Muscle of leg (tissue), 3 donors: ENCODE measurements at regions not wholly inside any gene's neighbourhood (a gene's known extent, or its start where the extent isn't known, plus 50 kb on each side); places are given as distances from the start of the nearest gene placed in this dataset.
"Not testable (repeated sequence)": the region's sequence is repeated elsewhere in the genome, so short reads cannot be mapped to it uniquely, and the experiment has no call there.

Experiments
- DNase-seq: peaks from one replicate; pipeline ENCODE4 v3.0.0; 2013
- H3K27ac ChIP-seq: one replicate; pipeline ENCODE4 v1.5.1; 2013; ENCODE audit warnings: mild to moderate bottlenecking, low read length, control low read depth
- H3K27me3 ChIP-seq: one replicate; pipeline ENCODE4 v1.6.1; 2013; ENCODE audit warnings: low read length; ENCODE audit not compliant: control insufficient read depth, insufficient read depth
- H3K36me3 ChIP-seq: one replicate; pipeline ENCODE4 v1.6.1; 2013; ENCODE audit warnings: low read length; ENCODE audit not compliant: control insufficient read depth, insufficient read depth
- H3K4me1 ChIP-seq: one replicate; pipeline ENCODE4 v1.6.1; 2013; ENCODE audit warnings: low read length; ENCODE audit not compliant: control insufficient read depth, insufficient read depth
- H3K4me3 ChIP-seq: one replicate; pipeline ENCODE4 v1.5.1; 2013; ENCODE audit warnings: low read length, control low read depth
- H3K9me3 ChIP-seq: replicated peaks from 2 replicates; pipeline ENCODE4 v1.6.1; 2013; ENCODE audit warnings: low read depth, low read length; ENCODE audit not compliant: control insufficient read depth
- WGBS: methylation state at CpG from one replicate; pipeline ENCODE4 v1.1.5; 2013; ENCODE audit warnings: missing lambda C conversion rate; ENCODE audit not compliant: insufficient coverage; 5-methylcytosine and 5-hydroxymethylcytosine counted together

DNA sequence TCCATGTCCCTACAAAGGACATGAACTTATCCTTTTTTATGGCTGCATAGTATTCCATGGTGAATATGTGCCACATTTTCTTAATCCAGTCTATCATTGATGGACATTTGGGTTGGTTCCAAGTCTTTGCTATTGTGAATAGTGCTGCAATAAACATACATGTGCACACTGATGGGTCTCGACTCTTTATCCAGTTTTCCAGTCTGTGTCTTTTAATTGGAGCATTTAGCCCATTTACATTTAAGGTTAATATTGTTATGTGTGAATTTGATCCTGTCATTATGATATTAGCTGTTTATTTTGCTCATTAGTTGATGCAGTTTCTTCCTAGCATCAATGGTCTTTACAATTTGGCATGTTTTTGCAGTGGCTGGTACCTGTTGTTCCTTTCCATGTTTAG is 272.0 kb upstream of the NAALADL2 start:
- no CpG with 5 or more reads among the region's 1 CpG for WGBS
- H3K36me3 ChIP-seq, H3K4me3 ChIP-seq, H3K27ac ChIP-seq, DNase-seq, H3K4me1 ChIP-seq, H3K27me3 ChIP-seq, H3K9me3 ChIP-seq: not testable (repeated sequence)

- Histone ChIP-seq H3K4me1 (no peaks in the 10 kb centered on the region), H3K4me3 (no peak overlapping the region), H3K36me3 (no peaks in the 10 kb centered on the region), H3K9me3 (no peaks in the 10 kb centered on the region), H3K27me3 (no peaks in the 10 kb centered on the region), H3K27ac (no peak overlapping the region)
- WGBS = no CpG with 5 or more reads among the region's 2 CpGs
- DNase-seq = no peak
Measured at GRCh38 chr3:174596447-174596982, 262.6 kb upstream of the NAALADL2 start.

DNA sequence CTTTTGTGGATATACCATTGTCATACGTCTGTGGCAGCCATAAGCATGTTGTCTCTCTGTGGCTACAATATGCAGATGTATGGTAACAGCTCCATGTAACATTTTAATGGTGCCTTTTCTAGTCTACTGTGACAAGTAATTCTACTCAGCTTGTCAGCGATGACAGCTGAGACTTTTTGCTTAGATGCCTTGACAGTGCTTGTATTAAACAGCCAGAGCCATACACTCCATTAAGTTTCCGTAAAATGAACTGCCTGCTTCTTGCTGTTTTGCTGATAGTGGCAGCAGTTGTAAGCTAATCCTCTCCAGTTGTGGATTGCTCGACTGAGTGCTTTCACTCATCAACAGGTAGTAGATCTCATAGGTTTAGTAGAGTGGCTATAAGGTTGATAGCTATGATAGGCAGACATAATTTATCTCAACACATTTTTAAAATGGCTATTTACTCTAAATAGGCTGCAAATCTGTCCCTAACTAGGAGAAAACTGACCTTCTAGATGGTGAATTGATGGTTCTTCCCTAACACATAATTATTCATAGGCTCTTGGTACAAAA is 260.2 kb upstream of the NAALADL2 start:
- Histone ChIP-seq H3K9me3 (no peaks in the 10 kb centered on the region), H3K4me1 (no peaks in the 10 kb centered on the region), H3K27ac (no peak overlapping the region), H3K27me3 (no peaks in the 10 kb centered on the region), H3K4me3 (no peak overlapping the region), H3K36me3 (no peaks in the 10 kb centered on the region)
- no CpG with 5 or more reads among the region's 4 CpGs for WGBS
- DNase-seq = peak; percentile 3

GRCh38 chr3:174613173-174613572 is 246.0 kb upstream of the NAALADL2 start:
- WGBS = 100% methylated on average over 1 of the region's 1 CpG
- no peaks in the 10 kb centered on the region for H3K9me3 ChIP-seq
- no peaks in the 10 kb centered on the region for H3K4me1 ChIP-seq
- no peak for DNase-seq
- no peaks in the 10 kb centered on the region for H3K27me3 ChIP-seq
- H3K27ac ChIP-seq = no peak overlapping the region
- H3K4me3 ChIP-seq = no peak overlapping the region
- H3K36me3 ChIP-seq = no peaks in the 10 kb centered on the region

GRCh38 chr3:174614036-174614435 is 245.1 kb upstream of the NAALADL2 start:
- Histone ChIP-seq H3K4me1 (no peaks in the 10 kb centered on the region), H3K27ac (no peak overlapping the region), H3K27me3 (no peaks in the 10 kb centered on the region), H3K4me3 (no peak overlapping the region), H3K36me3 (no peaks in the 10 kb centered on the region), H3K9me3 (no peaks in the 10 kb centered on the region)
- WGBS = 40% methylated on average over 1 of the region's 2 CpGs
- DNase-seq = peak; percentile 51

DNA sequence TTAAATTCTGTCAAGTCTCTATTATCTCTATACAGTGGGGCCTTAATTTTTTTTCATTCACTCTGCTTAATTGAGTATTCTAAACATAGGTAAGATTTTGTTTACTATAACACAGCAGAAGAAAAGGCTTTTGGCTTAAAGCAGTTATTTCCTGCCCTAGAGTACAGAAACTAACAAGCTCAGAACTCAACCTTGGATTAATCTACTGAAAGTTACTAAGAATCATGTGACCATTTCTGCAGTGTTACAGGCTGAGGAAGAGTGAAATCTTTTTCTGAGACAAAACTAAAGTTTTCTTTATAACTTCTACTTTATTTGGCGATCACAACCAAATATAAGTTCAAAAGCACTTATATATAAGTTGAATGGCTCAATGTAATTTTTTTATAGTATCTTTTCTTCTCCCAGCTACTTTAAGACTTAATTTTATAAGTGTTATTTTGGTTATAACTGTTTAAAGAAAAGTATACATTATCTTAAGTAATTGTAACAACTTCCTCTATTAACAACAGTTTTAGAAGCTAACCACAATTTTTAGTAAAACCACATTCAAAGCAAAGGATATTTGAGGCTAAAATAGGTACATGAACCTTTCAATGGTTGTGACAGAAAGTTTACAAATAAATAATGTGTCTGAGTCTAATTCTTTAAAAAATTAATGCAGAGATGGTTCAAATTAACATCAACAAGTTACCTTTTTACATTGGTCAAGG is 240.6 kb upstream of the NAALADL2 start:
- WGBS = no CpG with 5 or more reads among the region's 1 CpG
- DNase-seq = peak; percentile 14
- no peak overlapping the region for H3K27ac ChIP-seq

GRCh38 chr3:174619239-174619638 is 239.9 kb upstream of the NAALADL2 start:
- H3K27me3 ChIP-seq = no peaks in the 10 kb centered on the region
- H3K36me3 ChIP-seq = no peaks in the 10 kb centered on the region
- H3K9me3 ChIP-seq = no peaks in the 10 kb centered on the region
- H3K4me3 ChIP-seq = no peak overlapping the region
- H3K4me1 ChIP-seq = no peaks in the 10 kb centered on the region
- no peak overlapping the region for H3K27ac ChIP-seq
- peak; percentile 35 for DNase-seq

More for the DNA sequence above, 240.6 kb upstream of the NAALADL2 start:
- Histone ChIP-seq H3K36me3 (no peaks in the 10 kb centered on the region), H3K9me3 (no peaks in the 10 kb centered on the region), H3K4me1 (no peaks in the 10 kb centered on the region), H3K27me3 (no peaks in the 10 kb centered on the region), H3K4me3 (no peak overlapping the region)

DNA sequence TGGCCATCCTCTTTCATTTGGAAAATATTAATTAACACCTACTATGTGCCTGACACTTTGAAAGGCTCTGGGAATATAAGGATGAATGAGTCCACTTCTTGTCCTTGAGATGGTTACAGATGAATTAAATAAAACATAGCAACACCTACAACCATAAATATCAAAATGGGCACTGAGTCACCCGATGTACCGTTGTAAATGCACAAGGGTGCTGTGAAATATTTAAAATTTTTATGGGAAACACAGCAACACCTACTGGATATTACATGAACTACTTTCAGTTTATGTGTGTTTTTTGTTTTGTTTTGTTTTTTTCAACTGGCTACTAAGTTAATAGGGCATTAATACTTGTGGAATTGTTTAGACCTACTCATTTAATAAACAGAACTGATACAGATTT is 239.0 kb upstream of the NAALADL2 start:
- H3K27me3 ChIP-seq = no peaks in the 10 kb centered on the region
- no CpG with 5 or more reads among the region's 2 CpGs for WGBS
- H3K36me3 ChIP-seq = no peaks in the 10 kb centered on the region
- H3K27ac ChIP-seq = no peak overlapping the region
- H3K4me1 ChIP-seq = no peaks in the 10 kb centered on the region
- H3K4me3 ChIP-seq = no peak overlapping the region
- no peaks in the 10 kb centered on the region for H3K9me3 ChIP-seq
- DNase-seq = no peak

DNA sequence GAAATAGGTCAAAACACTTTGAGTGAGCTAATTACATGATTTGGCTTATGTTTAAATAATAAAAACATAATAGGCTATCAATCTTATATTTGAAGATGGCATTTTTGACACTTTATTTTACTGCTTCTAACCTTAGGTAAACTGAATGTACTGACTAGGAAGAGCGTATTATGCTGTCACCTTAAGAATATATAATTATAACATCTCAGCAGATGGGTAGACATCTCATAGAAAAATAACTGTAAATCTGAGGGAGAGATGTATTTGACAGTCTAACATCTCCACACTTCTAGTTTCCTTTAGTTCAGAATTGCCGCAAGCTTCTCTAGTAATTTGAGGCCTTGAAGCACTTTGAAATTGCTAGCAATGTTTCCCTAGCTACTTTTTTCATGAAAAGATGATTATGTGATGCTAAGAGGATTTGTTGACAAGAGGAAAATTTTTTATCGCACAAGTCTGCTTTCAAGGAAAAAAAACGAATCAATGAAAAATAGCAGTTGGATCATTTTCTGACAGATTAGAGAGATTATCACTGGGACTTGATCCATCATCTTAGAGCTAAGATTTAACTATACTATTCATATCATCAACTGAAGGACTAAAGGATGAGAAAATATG is 238.2 kb upstream of the NAALADL2 start:
- Histone ChIP-seq H3K27me3 (no peaks in the 10 kb centered on the region), H3K9me3 (no peaks in the 10 kb centered on the region), H3K27ac (no peak overlapping the region), H3K4me1 (no peaks in the 10 kb centered on the region), H3K4me3 (no peak overlapping the region), H3K36me3 (no peaks in the 10 kb centered on the region)
- DNase-seq = no peak
- no CpG with 5 or more reads among the region's 4 CpGs for WGBS

DNA sequence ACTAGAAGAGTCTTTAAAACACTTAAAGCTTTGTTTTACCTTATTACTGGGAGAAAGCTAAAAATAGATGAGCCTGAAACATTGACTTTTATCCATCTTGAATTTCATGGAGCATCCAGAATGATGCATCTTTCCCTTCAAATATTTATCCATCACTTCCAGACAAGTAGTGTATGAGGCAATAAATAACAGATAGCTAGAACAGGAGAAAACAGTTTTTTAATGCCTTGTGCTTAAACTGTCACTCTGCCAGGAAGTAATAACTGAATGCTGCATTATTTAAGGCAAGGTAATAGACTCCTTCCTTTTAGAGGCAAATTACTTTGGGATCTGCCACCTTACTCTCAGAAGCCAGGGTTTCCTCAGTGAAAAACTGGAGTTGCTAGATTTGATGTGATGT is 225.8 kb upstream of the NAALADL2 start:
- H3K4me1 ChIP-seq = no peaks in the 10 kb centered on the region
- H3K27me3 ChIP-seq = no peaks in the 10 kb centered on the region
- no peak overlapping the region for H3K4me3 ChIP-seq
- no peaks in the 10 kb centered on the region for H3K9me3 ChIP-seq
- no peak for DNase-seq
- H3K27ac ChIP-seq = no peak overlapping the region
- no peaks in the 10 kb centered on the region for H3K36me3 ChIP-seq
